Esophagus muscularis mucosa (tissue), 4 donors: ENCODE measurements at regions not wholly inside any gene's neighbourhood (a gene's known extent, or its start where the extent isn't known, plus 50 kb on each side); places are given as distances from the start of the nearest gene placed in this dataset.

Experiments
- DNase-seq: peaks from one replicate; pipeline ENCODE4 v3.0.0-alpha.2; 2017; ENCODE audit errors: extremely low spot score
- H3K27ac ChIP-seq, 4 donors: fragments of 200-600 bp; sonication (generic); replicated peaks in 1 of 4; 1 replicate in 3 of 4; 2 replicates in 1 of 4; pipeline ENCODE4 v1.5.1; 2016 to 2019; ENCODE audit warnings: mild to moderate bottlenecking in 1 of 4
- H3K27me3 ChIP-seq, 4 donors: fragments of 200-600 bp; sonication (generic); one replicate each; pipeline versions ENCODE4 v1.5.1 to v1.6.0; 2016 to 2019
- H3K36me3 ChIP-seq, 4 donors: fragments of 200-600 bp; sonication (generic); one replicate each; pipeline ENCODE4 v1.5.1; 2016 to 2019
- H3K4me1 ChIP-seq, 4 donors: fragments of 200-600 bp; sonication (generic); one replicate each; pipeline ENCODE4 v1.5.1; 2016 to 2019
- H3K4me3 ChIP-seq, 4 donors: fragments of 200-600 bp; sonication (generic); 1 replicate in 2 of 4; 2 replicates in 2 of 4; pipeline ENCODE4 v1.5.1; 2016 to 2019; ENCODE audit warnings: mild to moderate bottlenecking in 4 of 4, moderate library complexity in 1 of 4
- H3K9me3 ChIP-seq, 4 donors: fragments of 200-600 bp; sonication (generic); 1 replicate in 3 of 4; 2 replicates in 1 of 4; pipeline ENCODE4 v1.5.1; 2016 to 2019
- CTCF ChIP-seq, 3 experiments: fragments of 200-600 bp in 2 of 3; fragments of 450-650 bp in 1 of 3; sonication (generic) in 2 of 3; IDR thresholded peaks; one replicate each; pipeline ENCODE4 v1.5.1; 2017 to 2019; ENCODE audit warnings: antibody characterized with exemption in 3 of 3, mild to moderate bottlenecking in 2 of 3, moderate library complexity in 1 of 3
- EP300 ChIP-seq: sonication (generic); formaldehyde crosslinking; IDR thresholded peaks from one replicate; pipeline ENCODE4 v1.6.1; 2017; ENCODE audit warnings: antibody characterized with exemption
- POLR2A ChIP-seq: fragments of 450-650 bp; IDR thresholded peaks from one replicate; pipeline ENCODE4 v1.6.1; 2017; ENCODE audit warnings: antibody characterized with exemption, moderate library complexity, mild to moderate bottlenecking, low read depth
- POLR2AphosphoS5 ChIP-seq, 2 donors: sonication (generic); formaldehyde crosslinking; IDR thresholded peaks; one replicate each; pipeline ENCODE4 v1.6.1; 2017; ENCODE audit warnings: antibody characterized with exemption in 2 of 2
- WGBS: methylation state at CpG from one replicate; pipeline ENCODE4 v1.1.5; 2018; 5-methylcytosine and 5-hydroxymethylcytosine counted together
- intact Hi-C: fragments of 100-400 bp; cut with DNase I; formaldehyde crosslinking; loops from one replicate; pipeline ENCODE4 v1.15.1; 2023

GRCh38 chr11:107276077-107276476 is 181.5 kb downstream of the CWF19L2 start:
- intact Hi-C loops = no loop called here

GRCh38 chr11:107275632-107276031 is 182.0 kb downstream of the CWF19L2 start:
- Histone ChIP-seq H3K36me3 (no peaks in the 10 kb centered on the region), H3K27me3 (no peaks in the 10 kb centered on the region), H3K4me1 (no peaks in the 10 kb centered on the region), H3K4me3 (no peak overlapping the region), H3K27ac (no peak overlapping the region), H3K9me3 (peaks cover 0 to 6% (median 0%) of the 10 kb centered on the region in 4 donors)
- no peak for DNase-seq
- intact Hi-C loops = no loop called here
- TF ChIP-seq POLR2A (no peak), CTCF (IDR thresholded peaks at IDR 0.05) (no peak), EP300 (no peak), POLR2AphosphoS5 (IDR thresholded peaks at IDR 0.05) (no peak)
- 53% methylated on average over 1 of the region's 1 CpG for WGBS

More at GRCh38 chr11:107276077-107276476, 181.5 kb downstream of the CWF19L2 start:
- peaks cover 0 to 6% (median 0%) of the 10 kb centered on the region in 4 donors for H3K9me3 ChIP-seq
- TF ChIP-seq POLR2AphosphoS5 (IDR thresholded peaks at IDR 0.05) (no peak), EP300 (no peak), POLR2A (no peak), CTCF (IDR thresholded peaks at IDR 0.05) (no peak)
- H3K4me3 ChIP-seq = no peak overlapping the region
- no peaks in the 10 kb centered on the region for H3K4me1 ChIP-seq
- no peak for DNase-seq
- no peaks in the 10 kb centered on the region for H3K27me3 ChIP-seq
- H3K36me3 ChIP-seq = no peaks in the 10 kb centered on the region
- no peak overlapping the region for H3K27ac ChIP-seq
- WGBS = 41% methylated on average over 2 of the region's 2 CpGs

GRCh38 chr11:107274138-107274537 is 183.5 kb downstream of the CWF19L2 start:
- intact Hi-C loops = no loop called here
- Histone ChIP-seq H3K27me3 (no peaks in the 10 kb centered on the region), H3K4me1 (no peaks in the 10 kb centered on the region), H3K27ac (no peak overlapping the region), H3K4me3 (no peak overlapping the region), H3K9me3 (no peaks in the 10 kb centered on the region), H3K36me3 (no peaks in the 10 kb centered on the region)
- 90% methylated on average over 4 of the region's 4 CpGs for WGBS
- DNase-seq = peak; percentile 85
- TF ChIP-seq POLR2A = no peak
- no peak for TF ChIP-seq POLR2AphosphoS5 (IDR thresholded peaks at IDR 0.05)
- no peak for TF ChIP-seq CTCF (IDR thresholded peaks at IDR 0.05)
- TF ChIP-seq EP300 = no peak

- H3K36me3 ChIP-seq = no peaks in the 10 kb centered on the region
- no peak overlapping the region for H3K4me3 ChIP-seq
- TF ChIP-seq CTCF (IDR thresholded peaks at IDR 0.05) = no peak
- TF ChIP-seq POLR2A = no peak
- TF ChIP-seq EP300 = no peak
- no peak for TF ChIP-seq POLR2AphosphoS5 (IDR thresholded peaks at IDR 0.05)
- H3K27me3 ChIP-seq = no peaks in the 10 kb centered on the region
- 91% methylated on average over 5 of the region's 5 CpGs for WGBS
- H3K4me1 ChIP-seq = no peaks in the 10 kb centered on the region
- peak; percentile 88 for DNase-seq
- intact Hi-C loops = no loop called here
- no peaks in the 10 kb centered on the region for H3K9me3 ChIP-seq
- H3K27ac ChIP-seq = no peak overlapping the region
These were observed 185.1 kb downstream of the CWF19L2 start for GRCh38 chr11:107272561-107272960.

GRCh38 chr11:107271425-107271824 is 186.2 kb downstream of the CWF19L2 start:
- WGBS = 88% methylated on average over 7 of the region's 7 CpGs
- H3K4me3 ChIP-seq = no peak overlapping the region
- H3K9me3 ChIP-seq = no peaks in the 10 kb centered on the region
- H3K27ac ChIP-seq = no peak overlapping the region
- DNase-seq = no peak
- no peaks in the 10 kb centered on the region for H3K4me1 ChIP-seq
- H3K36me3 ChIP-seq = no peaks in the 10 kb centered on the region
- TF ChIP-seq POLR2A (no peak), POLR2AphosphoS5 (IDR thresholded peaks at IDR 0.05) (no peak), CTCF (IDR thresholded peaks at IDR 0.05) (no peak), EP300 (no peak)
- intact Hi-C loops = no loop called here
- H3K27me3 ChIP-seq = no peaks in the 10 kb centered on the region
